K562 (cell line): ENCODE measurements at regions not wholly inside any gene's neighbourhood (a gene's known extent, or its start where the extent isn't known, plus 50 kb on each side); places are given as distances from the start of the nearest gene placed in this dataset.
"Not testable (repeated sequence)": the region's sequence is repeated elsewhere in the genome, so short reads cannot be mapped to it uniquely, and the experiment has no call there.

Experiments used
- BACH1 ChIP-seq: fragments of 200-800 bp; sonication (Bioruptor generic); IDR thresholded peaks from 2 replicates; pipeline ENCODE4 v1.6.1; 2016; ENCODE audit warnings: missing genetic modification characterization, missing compliant biosample characterization
- CEBPB ChIP-seq: fragments of 450-650 bp; IDR thresholded peaks from 2 replicates; pipeline ENCODE4 v1.6.1; 2016; ENCODE audit warnings: missing genetic modification characterization, missing compliant biosample characterization
- EP300 ChIP-seq: IDR thresholded peaks from 2 replicates; pipeline ENCODE4 v1.6.1; 2012; ENCODE audit warnings: low read length, improper control_type of control experiment
- EP400 ChIP-seq: fragments of 450-650 bp; IDR thresholded peaks from 2 replicates; pipeline ENCODE4 v1.6.1; 2017; ENCODE audit warnings: antibody characterized with exemption, mild to moderate bottlenecking, moderate library complexity
- GTF2B ChIP-seq: IDR thresholded peaks from 2 replicates; pipeline ENCODE4 v1.6.1; 2011; ENCODE audit not compliant: insufficient read length; ENCODE audit errors: extremely low read depth
- HMG20A ChIP-seq: fragments of 450-650 bp; formaldehyde crosslinking; conservative IDR thresholded peaks from 2 replicates; pipeline ENCODE4 v1.4.0; 2020; ENCODE audit warnings: mild to moderate bottlenecking, mixed read lengths
- MAFK ChIP-seq: IDR thresholded peaks from 2 replicates; pipeline ENCODE4 v1.6.1; 2011; ENCODE audit warnings: low read length, improper control_type of control experiment
- NFXL1 ChIP-seq: fragments of 450-650 bp; formaldehyde crosslinking; IDR thresholded peaks from 2 replicates; pipeline ENCODE4 v1.4.0; 2021; ENCODE audit warnings: mild to moderate bottlenecking
- POLR2A ChIP-seq: fragments of 450-650 bp; conservative IDR thresholded peaks from 2 replicates; pipeline ENCODE4 v1.6.1; 2016
- RBBP5 ChIP-seq: fragments of 200-600 bp; sonication (generic); IDR thresholded peaks from 2 replicates; pipeline ENCODE4 v1.6.1; 2012; ENCODE audit warnings: borderline replicate concordance, mild to moderate bottlenecking, low read length, control low read depth, inconsistent platforms; ENCODE audit not compliant: insufficient read depth, poor library complexity, severe bottlenecking
- STAT6 ChIP-seq: sonication (generic); formaldehyde crosslinking; IDR thresholded peaks from 2 replicates; pipeline ENCODE4 v1.8.1; 2023; ENCODE audit warnings: mild to moderate bottlenecking, missing genetic modification reagents
- TBL1XR1 ChIP-seq, 2 experiments: IDR thresholded peaks; 2 replicates each; pipeline ENCODE4 v1.6.1; 2012; ENCODE audit warnings: improper control_type of control experiment in 2 of 2, low read length in 2 of 2, mild to moderate bottlenecking in 1 of 2
- THAP7 ChIP-seq: fragments of 250-450 bp; sonication (Bioruptor Pico); IDR thresholded peaks from 2 replicates; pipeline ENCODE4 v1.5.0; 2021

GRCh38 chr1:83440586-83440985 lies 558.3 kb downstream of the TTLL7 start:
- TF ChIP-seq THAP7 (CRISPR knock-in tag); STAT6; CEBPB (tag); MAFK; EP300; POLR2A; BACH1; NFXL1; HMG20A; TBL1XR1 (IDR thresholded peaks at IDR 0.05; ENCODE audit: low read length in 2 of 2); GTF2B; EP400; RBBP5: not testable (repeated sequence)
